Tibial nerve (tissue), 4 donors: ENCODE measurements at regions not wholly inside any gene's neighbourhood (a gene's known extent, or its start where the extent isn't known, plus 50 kb on each side); places are given as distances from the start of the nearest gene placed in this dataset.

ENCODE experiments used
- EP300 ChIP-seq, 2 donors: sonication (generic); formaldehyde crosslinking; IDR thresholded peaks; one replicate each; pipeline ENCODE4 v1.6.1; 2017; ENCODE audit warnings: antibody characterized with exemption in 2 of 2, mild to moderate bottlenecking in 1 of 2
- POLR2A ChIP-seq, 2 donors: fragments of 450-650 bp; IDR thresholded peaks; one replicate each; pipeline ENCODE4 v1.6.1; 2017; ENCODE audit warnings: antibody characterized with exemption in 2 of 2, mild to moderate bottlenecking in 2 of 2, moderate library complexity in 2 of 2
- TF ChIP-seq, protein P1 (sequence below), 5 experiments: fragments of 200-600 bp in 3 of 5; fragments of 450-650 bp in 2 of 5; sonication (generic) in 3 of 5; IDR thresholded peaks; one replicate each; pipeline ENCODE4 v1.5.1; 2016 to 2019; ENCODE audit warnings: antibody characterized with exemption in 5 of 5, mild to moderate bottlenecking in 3 of 5, moderate library complexity in 2 of 5

DNA sequence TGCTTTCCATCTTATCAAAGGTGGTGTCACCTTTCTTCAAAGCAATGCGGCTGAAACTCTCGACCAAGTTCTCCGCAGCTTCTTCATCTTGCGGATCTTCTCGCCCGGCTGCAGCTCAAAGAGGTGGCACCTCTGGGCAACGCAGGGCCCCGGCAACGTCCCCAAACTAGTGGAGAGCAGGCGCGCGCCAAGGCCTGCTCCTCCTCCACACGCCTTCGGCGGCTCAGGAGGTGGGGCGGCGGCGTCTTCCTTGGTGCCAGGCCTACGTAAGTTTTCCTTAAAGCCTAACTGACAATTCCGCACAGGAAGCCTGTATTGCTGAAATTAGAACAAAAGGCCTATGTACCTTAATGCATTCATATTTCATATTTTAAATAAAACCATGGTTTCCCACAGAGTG is 112.0 kb downstream of the TMX1 start:
- TF ChIP-seq, protein P1, sequence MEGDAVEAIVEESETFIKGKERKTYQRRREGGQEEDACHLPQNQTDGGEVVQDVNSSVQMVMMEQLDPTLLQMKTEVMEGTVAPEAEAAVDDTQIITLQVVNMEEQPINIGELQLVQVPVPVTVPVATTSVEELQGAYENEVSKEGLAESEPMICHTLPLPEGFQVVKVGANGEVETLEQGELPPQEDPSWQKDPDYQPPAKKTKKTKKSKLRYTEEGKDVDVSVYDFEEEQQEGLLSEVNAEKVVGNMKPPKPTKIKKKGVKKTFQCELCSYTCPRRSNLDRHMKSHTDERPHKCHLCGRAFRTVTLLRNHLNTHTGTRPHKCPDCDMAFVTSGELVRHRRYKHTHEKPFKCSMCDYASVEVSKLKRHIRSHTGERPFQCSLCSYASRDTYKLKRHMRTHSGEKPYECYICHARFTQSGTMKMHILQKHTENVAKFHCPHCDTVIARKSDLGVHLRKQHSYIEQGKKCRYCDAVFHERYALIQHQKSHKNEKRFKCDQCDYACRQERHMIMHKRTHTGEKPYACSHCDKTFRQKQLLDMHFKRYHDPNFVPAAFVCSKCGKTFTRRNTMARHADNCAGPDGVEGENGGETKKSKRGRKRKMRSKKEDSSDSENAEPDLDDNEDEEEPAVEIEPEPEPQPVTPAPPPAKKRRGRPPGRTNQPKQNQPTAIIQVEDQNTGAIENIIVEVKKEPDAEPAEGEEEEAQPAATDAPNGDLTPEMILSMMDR (IDR thresholded peaks at IDR 0.05) = no peak
- no peak for TF ChIP-seq EP300 (IDR thresholded peaks at IDR 0.05)
- TF ChIP-seq POLR2A (IDR thresholded peaks at IDR 0.05) = no peak
